K562 (cell line): ENCODE measurements at regions not wholly inside any gene's neighbourhood (a gene's known extent, or its start where the extent isn't known, plus 50 kb on each side); places are given as distances from the start of the nearest gene placed in this dataset.

Experiments used
- BHLHE40 ChIP-seq: IDR thresholded peaks from 2 replicates; pipeline ENCODE4 v1.6.1; 2011; ENCODE audit warnings: low read length, improper control_type of control experiment
- CTCF ChIP-seq, 3 experiments: IDR thresholded peaks in 2 of 3; conservative IDR thresholded peaks in 1 of 3; 2 replicates each; pipeline ENCODE4 v1.5.1; 2011 to 2012; ENCODE audit warnings: low read length in 3 of 3, mild to moderate bottlenecking in 3 of 3, control low read depth in 2 of 3, improper control_type of control experiment in 1 of 3, inconsistent platforms in 1 of 3, low read depth in 1 of 3, mixed read lengths in 1 of 3, moderate library complexity in 1 of 3; ENCODE audit not compliant: insufficient read depth in 2 of 3
- ELF4 ChIP-seq: fragments of 450-650 bp; formaldehyde crosslinking; IDR thresholded peaks from 2 replicates; pipeline ENCODE4 v1.4.0; 2022; ENCODE audit warnings: missing genetic modification characterization
- EZH2 ChIP-seq: IDR thresholded peaks from 2 replicates; pipeline ENCODE4 v1.6.1; 2012; ENCODE audit warnings: low read depth, mild to moderate bottlenecking, inconsistent platforms, low read length, borderline replicate concordance
- GTF2A2 ChIP-seq: IDR thresholded peaks from 2 replicates; pipeline ENCODE4 v1.6.1; 2016; ENCODE audit warnings: mild to moderate bottlenecking, missing genetic modification characterization, missing compliant biosample characterization
- HSF4 ChIP-seq: fragments of 250-450 bp; sonication (Bioruptor Pico); IDR thresholded peaks from 2 replicates; pipeline ENCODE4 v2.1.2; 2022; ENCODE audit warnings: mild to moderate bottlenecking, moderate library complexity, borderline replicate concordance
- ILK ChIP-seq: fragments of 450-650 bp; IDR thresholded peaks from 2 replicates; pipeline ENCODE4 v1.6.1; 2016; ENCODE audit warnings: missing genetic modification characterization, low read depth, mild to moderate bottlenecking, missing compliant biosample characterization, moderate library complexity, borderline replicate concordance
- KAT2B ChIP-seq: IDR thresholded peaks from one replicate; pipeline ENCODE4 v1.6.1; 2012; ENCODE audit warnings: low read depth, mild to moderate bottlenecking, control low read depth, inconsistent platforms, low read length, moderate library complexity
- MXI1 ChIP-seq: IDR thresholded peaks from 2 replicates; pipeline ENCODE4 v1.6.1; 2011; ENCODE audit warnings: low read depth, mild to moderate bottlenecking, improper control_type of control experiment, low read length
- PKNOX1 ChIP-seq: fragments of 450-650 bp; IDR thresholded peaks from 2 replicates; pipeline ENCODE4 v1.6.1; 2016
- RBBP5 ChIP-seq: fragments of 200-600 bp; sonication (generic); IDR thresholded peaks from 2 replicates; pipeline ENCODE4 v1.6.1; 2012; ENCODE audit warnings: borderline replicate concordance, mild to moderate bottlenecking, low read length, control low read depth, inconsistent platforms; ENCODE audit not compliant: insufficient read depth, poor library complexity, severe bottlenecking
- ZNF431 ChIP-seq: sonication (generic); formaldehyde crosslinking; IDR thresholded peaks from 2 replicates; pipeline ENCODE4 v1.8.0; 2022; ENCODE audit warnings: mild to moderate bottlenecking, missing genetic modification reagents

- TF ChIP-seq ZNF431 (CRISPR knock-in tag) (no peak), MXI1 (no peak), ILK (no peak), ELF4 (CRISPR knock-in tag) (no peak), CTCF (IDR thresholded peaks at IDR 0.05 in 2 of 3, conservative IDR thresholded peaks at IDR 0.05 in 1 of 3; ENCODE audit: insufficient read depth in 2 of 3, low read depth in 1 of 3, low read length in 3 of 3) (no peak), EZH2 (no peak), RBBP5 (no peak), KAT2B (no peak), BHLHE40 (no peak), HSF4 (no peak), GTF2A2 (tag) (no peak), PKNOX1 (no peak)
Observed at GRCh38 chr4:136320465-136320813, 1211.9 kb downstream of the PCDH18 start.
